IMR-90 (cell line): ENCODE measurements at regions not wholly inside any gene's neighbourhood (a gene's known extent, or its start where the extent isn't known, plus 50 kb on each side); places are given as distances from the start of the nearest gene placed in this dataset.

Experiments
- ATAC-seq: fragments of 200-7000 bp; cut with Tn5 transposase; 2 replicates; pipeline ENCODE4 v1.9.1; 2020; ENCODE audit warnings: low read depth, mild to moderate bottlenecking, moderate library complexity
- BruUV-seq: library from RNA; stranded (reverse); fragments of 400-500 nt; replicated peaks from 2 replicates; lab custom pipeline; 2021; lab: Mats Ljungman, UMichigan
- CTCF ChIA-PET: fragments of 300-600 bp; formaldehyde crosslinking; extraction: SDS; loops from one replicate; lab custom pipeline; 2021; ENCODE audit warnings: antibody characterized with exemption; lab: Yijun Ruan, JAX
- POLR2A ChIA-PET: fragments of 300-600 bp; sonication (Branson Sonifier 250); formaldehyde crosslinking; loops from one replicate; lab custom pipeline; 2022; ENCODE audit warnings: antibody characterized with exemption; ENCODE audit not compliant: unreplicated experiment; lab: Charles Lee
- DNase-seq: peaks from one replicate; pipeline ENCODE4 v3.0.0; 2013
- H2AFZ ChIP-seq: replicated peaks from 2 replicates; pipeline ENCODE3; 2013; ENCODE audit warnings: low read length, mild to moderate bottlenecking; ENCODE audit not compliant: poor library complexity
- H2AK5ac ChIP-seq: 2 replicates; pipeline ENCODE4 v1.6.1; 2013; ENCODE audit warnings: low read depth, low read length, inconsistent platforms
- H2AK9ac ChIP-seq: replicated peaks from 2 replicates; pipeline ENCODE3; 2013; ENCODE audit warnings: mild to moderate bottlenecking, low read depth, low read length, moderate library complexity; ENCODE audit not compliant: poor library complexity
- H2BK120ac ChIP-seq: 2 replicates; pipeline ENCODE4 v1.6.1; 2013; ENCODE audit warnings: low read depth, low read length, inconsistent platforms
- H2BK15ac ChIP-seq: 3 replicates; pipeline ENCODE4 v1.6.1; 2013; ENCODE audit warnings: low read depth, low read length, inconsistent platforms
- H2BK20ac ChIP-seq: 2 replicates; pipeline ENCODE4 v1.6.1; 2013; ENCODE audit warnings: low read depth, mild to moderate bottlenecking, inconsistent platforms, low read length, moderate library complexity
- H2BK5ac ChIP-seq: 2 replicates; pipeline ENCODE4 v1.6.1; 2013; ENCODE audit warnings: mild to moderate bottlenecking, low read depth, low read length, inconsistent platforms; ENCODE audit not compliant: poor library complexity, severe bottlenecking
- H3K14ac ChIP-seq: replicated peaks from 2 replicates; pipeline ENCODE4 v1.6.1; 2013; ENCODE audit warnings: low read depth, low read length, inconsistent platforms
- H3K18ac ChIP-seq: 2 replicates; pipeline ENCODE4 v1.6.1; 2013; ENCODE audit warnings: low read depth, low read length, control low read depth
- H3K23ac ChIP-seq: 2 replicates; pipeline ENCODE4 v1.6.1; 2013; ENCODE audit warnings: low read depth, low read length, inconsistent platforms
- H3K27ac ChIP-seq: 2 replicates; pipeline ENCODE4 v1.5.1; 2013; ENCODE audit warnings: mild to moderate bottlenecking, control low read depth, low read length; ENCODE audit not compliant: insufficient read depth
- H3K27me3 ChIP-seq: 2 replicates; pipeline ENCODE4 v1.6.1; 2013; ENCODE audit warnings: low read length; ENCODE audit not compliant: control insufficient read depth, insufficient read depth
- H3K36me3 ChIP-seq: 2 replicates; pipeline ENCODE4 v1.6.1; 2013; ENCODE audit warnings: low read length, mixed read lengths; ENCODE audit not compliant: control insufficient read depth, insufficient read depth
- H3K4ac ChIP-seq: 2 replicates; pipeline ENCODE4 v1.6.1; 2013; ENCODE audit warnings: low read depth, low read length, inconsistent platforms
- H3K4me1 ChIP-seq: 2 replicates; pipeline ENCODE4 v1.6.1; 2013; ENCODE audit warnings: low read length, mixed read lengths; ENCODE audit not compliant: control insufficient read depth, insufficient read depth
- H3K4me2 ChIP-seq: 2 replicates; pipeline ENCODE4 v1.6.1; 2013; ENCODE audit warnings: low read depth, mild to moderate bottlenecking, control low read depth, low read length, moderate library complexity
- H3K4me3 ChIP-seq: 2 replicates; pipeline ENCODE4 v1.5.1; 2013; ENCODE audit warnings: low read depth, mild to moderate bottlenecking, control low read depth, low read length, moderate library complexity; ENCODE audit not compliant: insufficient read depth
- H3K56ac ChIP-seq: 2 replicates; pipeline ENCODE4 v1.6.1; 2013; ENCODE audit warnings: low read length, inconsistent platforms; ENCODE audit not compliant: insufficient read depth; ENCODE audit errors: extremely low read depth
- H3K79me1 ChIP-seq, 2 experiments: 2 replicates each; pipeline ENCODE4 v1.6.1; 2013; ENCODE audit warnings: low read length in 2 of 2, inconsistent platforms in 1 of 2, low read depth in 1 of 2
- H3K9ac ChIP-seq: 2 replicates; pipeline ENCODE4 v1.6.1; 2013; ENCODE audit warnings: low read depth, low read length, control low read depth
- H3K9me1 ChIP-seq: 2 replicates; pipeline ENCODE4 v1.6.1; 2013; ENCODE audit warnings: low read length, inconsistent platforms; ENCODE audit not compliant: insufficient read depth
- H3K9me3 ChIP-seq: 2 replicates; pipeline ENCODE4 v1.6.1; 2013; ENCODE audit warnings: low read length; ENCODE audit not compliant: control insufficient read depth, insufficient read depth
- H4K20me1 ChIP-seq: 2 replicates; pipeline ENCODE4 v1.6.1; 2013; ENCODE audit warnings: low read length, inconsistent platforms; ENCODE audit not compliant: insufficient read depth
- H4K5ac ChIP-seq: 2 replicates; pipeline ENCODE4 v1.6.1; 2013; ENCODE audit warnings: mild to moderate bottlenecking, low read depth, low read length, control low read depth
- H4K8ac ChIP-seq, 2 experiments: 2 replicates each; pipeline ENCODE4 v1.6.1; 2013; ENCODE audit warnings: low read depth in 2 of 2, low read length in 2 of 2, control low read depth in 1 of 2, inconsistent platforms in 1 of 2
- H4K91ac ChIP-seq: 2 replicates; pipeline ENCODE4 v1.6.1; 2013; ENCODE audit warnings: low read depth, low read length, inconsistent platforms; ENCODE audit not compliant: insufficient read depth
- CEBPB ChIP-seq: IDR thresholded peaks from 2 replicates; pipeline ENCODE4 v1.6.1; 2012; ENCODE audit warnings: low read depth, low read length, improper control_type of control experiment
- MAFK ChIP-seq: IDR thresholded peaks from 2 replicates; pipeline ENCODE4 v1.6.1; 2012; ENCODE audit warnings: low read depth, low read length, improper control_type of control experiment
- RAD21 ChIP-seq: IDR thresholded peaks from 2 replicates; pipeline ENCODE4 v1.6.1; 2012; ENCODE audit warnings: low read length, improper control_type of control experiment
- RCOR1 ChIP-seq: IDR thresholded peaks from 2 replicates; pipeline ENCODE4 v1.6.1; 2012; ENCODE audit warnings: mild to moderate bottlenecking, low read length, improper control_type of control experiment; ENCODE audit not compliant: insufficient replicate concordance
- RFX5 ChIP-seq: IDR thresholded peaks from 2 replicates; pipeline ENCODE4 v1.8.0; 2012; ENCODE audit warnings: low read depth, mild to moderate bottlenecking, low read length, moderate library complexity
- SMC3 ChIP-seq: fragments of 150-350 bp; IDR thresholded peaks from 2 replicates; pipeline ENCODE4 v1.6.1; 2016; ENCODE audit warnings: low read depth, mild to moderate bottlenecking, antibody characterized with exemption, low read length, moderate library complexity
- WGBS, 2 experiments: methylation state at CpG; one replicate each; pipeline versions ENCODE4 v1.1.5 to v1.1.7; 2013; ENCODE audit warnings: missing lambda C conversion rate in 2 of 2; ENCODE audit not compliant: insufficient read length in 1 of 2; ENCODE audit errors: extremely low coverage in 2 of 2; 5-methylcytosine and 5-hydroxymethylcytosine counted together
- dilution Hi-C: fragments of 300-500 bp; cut with HindIII; formaldehyde crosslinking; loops from one replicate; pipeline ENCODE4 v1.14.3; 2018; ENCODE audit warnings: low sequenced_read_pairs; ENCODE audit not compliant: unreplicated experiment
- in situ Hi-C: fragments of 300-500 bp; cut with MboI; formaldehyde crosslinking; loops from 3 replicates; pipeline ENCODE4 v1.14.3; 2019; ENCODE audit warnings: low sequenced_read_pairs, inconsistent platforms, mixed read lengths
- intact Hi-C: fragments of 100-400 bp; cut with micrococcal nuclease; formaldehyde crosslinking; loops from 2 replicates; pipeline ENCODE4 v1.10.0; 2022

DNA sequence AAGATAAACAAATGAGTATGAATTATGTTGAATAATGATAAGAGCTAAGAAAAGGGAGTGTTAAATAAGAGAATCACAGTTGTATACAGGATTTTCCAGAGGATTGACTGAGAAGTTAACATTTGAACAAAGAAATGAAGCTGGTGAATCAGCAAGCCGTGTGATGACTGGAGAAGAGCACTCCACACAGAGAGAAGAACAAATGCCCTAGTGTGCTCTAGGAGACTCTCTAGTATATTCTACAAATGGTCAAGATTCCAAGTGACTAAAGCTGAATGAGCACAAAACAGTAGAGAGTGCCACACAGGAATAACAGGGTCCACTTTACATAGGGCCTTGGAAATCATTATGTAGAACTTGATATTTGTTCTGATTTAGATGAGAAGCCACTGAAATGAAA lies 587.1 kb upstream of the ATXN7L3B start:
- dilution Hi-C loops (no loop called here), intact Hi-C loops (no loop called here), in situ Hi-C loops (no loop called here)
- no peak overlapping the region for H2AK9ac ChIP-seq
- H3K36me3 ChIP-seq = no peaks in the 10 kb centered on the region
- H3K27me3 ChIP-seq = no peaks in the 10 kb centered on the region
- TF ChIP-seq RCOR1 (no peak), MAFK (no peak), RFX5 (no peak), RAD21 (no peak), CEBPB (no peak), SMC3 (no peak)
- no peak overlapping the region for H4K8ac ChIP-seq
- no peak overlapping the region for H3K23ac ChIP-seq
- H3K14ac ChIP-seq = no peak overlapping the region
- H3K18ac ChIP-seq = no peak overlapping the region
- no peak overlapping the region for H3K27ac ChIP-seq
- BruUV-seq = no TSS peak
- no CpG with 5 or more reads among the region's 1 CpG for WGBS, 2 experiments
- H2AFZ ChIP-seq = no peak overlapping the region
- no peaks in the 10 kb centered on the region for H3K9me1 ChIP-seq
- H3K79me1 ChIP-seq = no peaks in the 10 kb centered on the region
- no peak overlapping the region for H3K4ac ChIP-seq
- POLR2A ChIA-PET = no interaction called here
- H4K5ac ChIP-seq = no peak overlapping the region
- H2BK15ac ChIP-seq = no peak overlapping the region
- no peak overlapping the region for H3K4me3 ChIP-seq
- H2BK20ac ChIP-seq = no peak overlapping the region
- ATAC-seq = no peak
- H3K9me3 ChIP-seq = peaks cover 7% of the 10 kb centered on the region; the same call in 1 of the 2 replicates
- H3K4me1 ChIP-seq = no peaks in the 10 kb centered on the region
- CTCF ChIA-PET = no interaction called here
- H2BK120ac ChIP-seq = no peak overlapping the region
- no peak overlapping the region for H4K91ac ChIP-seq
- DNase-seq = no peak
- H4K20me1 ChIP-seq = no peaks in the 10 kb centered on the region
- no peak overlapping the region for H3K4me2 ChIP-seq
- no peak overlapping the region for H2AK5ac ChIP-seq
- no peak overlapping the region for H3K56ac ChIP-seq
- no peak overlapping the region for H3K9ac ChIP-seq
- no peak overlapping the region for H2BK5ac ChIP-seq
